Right atrium auricular region (tissue), 2 donors: ENCODE measurements at regions not wholly inside any gene's neighbourhood (a gene's known extent, or its start where the extent isn't known, plus 50 kb on each side); places are given as distances from the start of the nearest gene placed in this dataset.

Experiments used
- DNase-seq: peaks from one replicate; pipeline ENCODE4 v3.0.0-alpha.2; 2019; ENCODE audit warnings: low spot score
- H3K27ac ChIP-seq, 2 donors: fragments of 200-600 bp; sonication (generic); 1 replicate in 1 of 2; 2 replicates in 1 of 2; pipeline ENCODE4 v1.5.1; 2016 to 2019
- H3K27me3 ChIP-seq, 2 donors: fragments of 200-600 bp; sonication (generic); one replicate each; pipeline versions ENCODE4 v1.5.1 to v1.6.0; 2017 to 2019
- H3K36me3 ChIP-seq: fragments of 200-600 bp; sonication (generic); one replicate; pipeline ENCODE4 v1.5.1; 2016
- H3K4me1 ChIP-seq, 2 donors: fragments of 200-600 bp; sonication (generic); one replicate each; pipeline versions ENCODE4 v1.5.1 to v1.6.0; 2017 to 2019
- H3K4me3 ChIP-seq, 2 donors: fragments of 200-600 bp; sonication (generic); 1 replicate in 1 of 2; 2 replicates in 1 of 2; pipeline ENCODE4 v1.5.1; 2017 to 2019; ENCODE audit warnings: mild to moderate bottlenecking in 1 of 2, moderate library complexity in 1 of 2
- H3K9me3 ChIP-seq, 2 donors: fragments of 200-600 bp; sonication (generic); one replicate each; pipeline ENCODE4 v1.5.1; 2019
- CTCF ChIP-seq, 2 donors: fragments of 200-600 bp; sonication (generic); IDR thresholded peaks; one replicate each; pipeline ENCODE4 v1.5.1; 2019; ENCODE audit warnings: antibody characterized with exemption in 2 of 2

- H3K27ac ChIP-seq, result no peak overlapping the region
- H3K36me3 ChIP-seq, result no peaks in the 10 kb centered on the region
- TF ChIP-seq CTCF (IDR thresholded peaks at IDR 0.05), result no peak
- no peaks in the 10 kb centered on the region for H3K27me3 ChIP-seq
- no peak overlapping the region for H3K4me3 ChIP-seq
- no peak for DNase-seq
- no peaks in the 10 kb centered on the region for H3K9me3 ChIP-seq
- peaks cover 0 to 11% of the 10 kb centered on the region in 2 donors for H3K4me1 ChIP-seq
Measured at GRCh38 chr17:12410717-12411116, 255.0 kb upstream of the MYOCD start.

- TF ChIP-seq CTCF (IDR thresholded peaks at IDR 0.05), result no peak
- Histone ChIP-seq H3K4me3 (no peak overlapping the region), H3K9me3 (no peaks in the 10 kb centered on the region), H3K36me3 (no peaks in the 10 kb centered on the region), H3K27me3 (no peaks in the 10 kb centered on the region), H3K4me1 (no peaks in the 10 kb centered on the region), H3K27ac (no peak overlapping the region)
- DNase-seq, result no peak
Measured at GRCh38 chr17:12415031-12415430, 250.7 kb upstream of the MYOCD start.

- Histone ChIP-seq H3K36me3 (no peaks in the 10 kb centered on the region), H3K9me3 (no peaks in the 10 kb centered on the region), H3K4me1 (no peaks in the 10 kb centered on the region), H3K27me3 (no peaks in the 10 kb centered on the region), H3K4me3 (no peak overlapping the region), H3K27ac (no peak overlapping the region)
- TF ChIP-seq CTCF (IDR thresholded peaks at IDR 0.05), result no peak
- DNase-seq, result no peak
Measured at GRCh38 chr17:12421077-12421476, 244.6 kb upstream of the MYOCD start.

- H3K27ac ChIP-seq, result no peak overlapping the region
Measured at GRCh38 chr17:12421646-12422306, 243.9 kb upstream of the MYOCD start.

GRCh38 chr17:12422651-12423050 is 243.0 kb upstream of the MYOCD start:
- no peaks in the 10 kb centered on the region for H3K4me1 ChIP-seq
- DNase-seq, result no peak
- no peaks in the 10 kb centered on the region for H3K36me3 ChIP-seq
- no peaks in the 10 kb centered on the region for H3K27me3 ChIP-seq
- H3K4me3 ChIP-seq, result no peak overlapping the region
- H3K9me3 ChIP-seq, result no peaks in the 10 kb centered on the region
- H3K27ac ChIP-seq, result no peak overlapping the region
- no peak for TF ChIP-seq CTCF (IDR thresholded peaks at IDR 0.05)

More at GRCh38 chr17:12421646-12422306, 243.9 kb upstream of the MYOCD start:
- no peak for DNase-seq
- no peak for TF ChIP-seq CTCF (IDR thresholded peaks at IDR 0.05)
- no peaks in the 10 kb centered on the region for H3K9me3 ChIP-seq
- no peaks in the 10 kb centered on the region for H3K36me3 ChIP-seq
- no peaks in the 10 kb centered on the region for H3K4me1 ChIP-seq
- no peaks in the 10 kb centered on the region for H3K27me3 ChIP-seq
- H3K4me3 ChIP-seq, result no peak overlapping the region

- DNase-seq, result no peak
- Histone ChIP-seq H3K27ac (no peak overlapping the region), H3K27me3 (no peaks in the 10 kb centered on the region), H3K4me1 (no peaks in the 10 kb centered on the region), H3K9me3 (no peaks in the 10 kb centered on the region), H3K36me3 (no peaks in the 10 kb centered on the region), H3K4me3 (no peak overlapping the region)
- no peak for TF ChIP-seq CTCF (IDR thresholded peaks at IDR 0.05)
Measured at GRCh38 chr17:12423337-12423736, 242.4 kb upstream of the MYOCD start.
